Chondrocyte (in vitro differentiated cells): ENCODE measurements at regions not wholly inside any gene's neighbourhood (a gene's known extent, or its start where the extent isn't known, plus 50 kb on each side); places are given as distances from the start of the nearest gene placed in this dataset.

Experiments
- DNase-seq: peaks from one replicate; pipeline ENCODE4 v3.0.0; 2021; ENCODE audit warnings: mixed read lengths, low spot score
- H3K27ac Mint-ChIP-seq: one replicate; pipeline ENCODE4 v1.8.0; 2021; ENCODE audit warnings: mild to moderate bottlenecking, moderate library complexity, mixed read lengths; ENCODE audit not compliant: unreplicated experiment
- H3K27me3 Mint-ChIP-seq: 2 replicates; pipeline ENCODE4 v1.8.0; 2021; ENCODE audit warnings: low read depth, mixed read lengths
- H3K36me3 Mint-ChIP-seq: 2 replicates; pipeline ENCODE4 v1.8.0; 2021; ENCODE audit warnings: low read depth, mixed read lengths
- H3K4me1 Mint-ChIP-seq: 2 replicates; pipeline ENCODE4 v1.8.0; 2021; ENCODE audit warnings: low read depth, mild to moderate bottlenecking, mixed read lengths
- H3K4me3 Mint-ChIP-seq: one replicate; pipeline ENCODE4 v1.8.0; 2021; ENCODE audit warnings: mild to moderate bottlenecking, moderate library complexity, mixed read lengths; ENCODE audit not compliant: unreplicated experiment
- H3K9me3 Mint-ChIP-seq: 2 replicates; pipeline ENCODE4 v1.8.0; 2021; ENCODE audit warnings: low read depth, mixed read lengths
- TF ChIP-seq, protein P1 (sequence below): fragments of 200-600 bp; sonication (generic); IDR thresholded peaks from 2 replicates; pipeline ENCODE4 v1.5.0; 2021; ENCODE audit warnings: antibody characterized with exemption, mild to moderate bottlenecking, moderate library complexity

DNA sequence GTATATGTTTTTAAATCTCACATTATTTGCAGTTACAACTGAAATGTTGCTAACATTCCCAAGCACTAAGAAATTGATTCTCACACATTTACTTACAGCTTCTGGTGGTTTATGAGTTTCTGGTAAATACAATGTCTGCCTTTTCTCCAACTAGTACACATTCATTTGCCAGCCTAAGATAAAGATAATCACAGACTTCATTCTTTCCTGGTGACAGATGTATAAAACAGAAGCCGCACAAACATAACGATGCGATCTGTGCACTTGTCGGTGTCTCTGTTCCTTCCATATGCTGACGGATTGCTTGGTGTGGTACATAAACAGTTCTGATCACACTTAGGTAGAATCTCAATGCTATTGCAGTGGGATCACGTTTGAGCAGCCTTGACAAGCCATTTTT lies 100.4 kb upstream of the DDX18 start:
- Mint-ChIP-seq H3K27me3 (no peaks in the 10 kb centered on the region), H3K9me3 (peaks cover 10% of the 10 kb centered on the region), H3K27ac (no peak overlapping the region), H3K36me3 (no peaks in the 10 kb centered on the region), H3K4me1 (no peaks in the 10 kb centered on the region), H3K4me3 (no peak overlapping the region)
- DNase-seq = no peak
- TF ChIP-seq, protein P1, sequence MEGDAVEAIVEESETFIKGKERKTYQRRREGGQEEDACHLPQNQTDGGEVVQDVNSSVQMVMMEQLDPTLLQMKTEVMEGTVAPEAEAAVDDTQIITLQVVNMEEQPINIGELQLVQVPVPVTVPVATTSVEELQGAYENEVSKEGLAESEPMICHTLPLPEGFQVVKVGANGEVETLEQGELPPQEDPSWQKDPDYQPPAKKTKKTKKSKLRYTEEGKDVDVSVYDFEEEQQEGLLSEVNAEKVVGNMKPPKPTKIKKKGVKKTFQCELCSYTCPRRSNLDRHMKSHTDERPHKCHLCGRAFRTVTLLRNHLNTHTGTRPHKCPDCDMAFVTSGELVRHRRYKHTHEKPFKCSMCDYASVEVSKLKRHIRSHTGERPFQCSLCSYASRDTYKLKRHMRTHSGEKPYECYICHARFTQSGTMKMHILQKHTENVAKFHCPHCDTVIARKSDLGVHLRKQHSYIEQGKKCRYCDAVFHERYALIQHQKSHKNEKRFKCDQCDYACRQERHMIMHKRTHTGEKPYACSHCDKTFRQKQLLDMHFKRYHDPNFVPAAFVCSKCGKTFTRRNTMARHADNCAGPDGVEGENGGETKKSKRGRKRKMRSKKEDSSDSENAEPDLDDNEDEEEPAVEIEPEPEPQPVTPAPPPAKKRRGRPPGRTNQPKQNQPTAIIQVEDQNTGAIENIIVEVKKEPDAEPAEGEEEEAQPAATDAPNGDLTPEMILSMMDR = no peak

DNA sequence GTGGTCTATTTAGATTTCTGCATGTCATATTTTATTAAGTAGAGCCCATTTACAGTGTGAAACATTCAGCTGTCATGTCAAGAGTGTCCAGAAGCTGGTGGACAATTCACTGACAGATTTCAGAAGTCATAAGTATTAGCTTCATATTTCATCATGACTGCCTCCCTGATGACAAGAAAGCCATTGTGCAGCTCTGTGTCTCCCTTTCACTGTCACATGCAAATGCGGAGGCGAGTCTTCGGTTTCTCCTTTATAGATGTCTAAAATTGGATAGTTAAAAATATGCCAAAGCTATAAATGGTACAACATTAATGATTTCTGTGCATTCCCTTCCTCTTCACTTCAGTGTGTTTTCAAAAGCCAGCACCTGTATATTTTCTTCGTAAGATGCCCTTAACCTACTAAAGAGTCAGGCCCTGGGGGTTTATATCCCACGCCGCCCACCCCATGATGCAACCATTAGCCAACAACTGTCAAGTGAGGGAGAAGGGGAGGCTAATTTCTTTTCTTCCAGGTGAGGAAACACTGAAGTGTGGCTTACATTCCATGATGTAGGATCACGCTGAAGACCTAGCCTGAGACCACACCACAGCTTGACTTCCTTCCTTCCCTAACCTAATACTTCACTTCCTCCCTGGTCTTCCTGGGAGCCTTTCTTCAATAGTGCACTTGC lies 99.6 kb upstream of the DDX18 start:
- Mint-ChIP-seq H3K4me3 (no peak overlapping the region), H3K36me3 (no peaks in the 10 kb centered on the region), H3K9me3 (peaks cover 10% of the 10 kb centered on the region), H3K27me3 (no peaks in the 10 kb centered on the region), H3K27ac (no peak overlapping the region), H3K4me1 (no peaks in the 10 kb centered on the region)
- TF ChIP-seq, protein P1 = no peak
- no peak for DNase-seq

DNA sequence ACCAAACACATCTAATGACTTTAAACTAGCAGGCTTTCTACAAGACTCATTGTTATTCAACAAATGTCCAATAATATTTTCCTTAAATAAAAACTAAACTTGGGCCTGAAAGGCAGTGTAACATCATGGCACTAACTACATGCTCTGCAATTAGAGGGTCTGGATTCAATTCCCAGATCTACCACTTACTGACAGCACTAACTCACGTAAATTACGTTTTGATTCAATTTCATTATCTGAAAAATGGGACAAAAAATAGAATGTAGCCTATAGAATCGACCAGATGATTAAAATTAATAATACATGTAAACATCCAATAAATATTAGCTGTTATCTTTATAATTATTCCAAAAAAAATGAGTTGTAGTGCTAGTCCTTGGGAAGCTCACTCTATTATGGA lies 98.0 kb upstream of the DDX18 start:
- TF ChIP-seq, protein P1 = no peak
- Mint-ChIP-seq H3K27me3 (no peaks in the 10 kb centered on the region), H3K4me3 (no peak overlapping the region), H3K4me1 (no peaks in the 10 kb centered on the region), H3K36me3 (no peaks in the 10 kb centered on the region), H3K9me3 (peaks cover 10% of the 10 kb centered on the region), H3K27ac (no peak overlapping the region)
- no peak for DNase-seq

DNA sequence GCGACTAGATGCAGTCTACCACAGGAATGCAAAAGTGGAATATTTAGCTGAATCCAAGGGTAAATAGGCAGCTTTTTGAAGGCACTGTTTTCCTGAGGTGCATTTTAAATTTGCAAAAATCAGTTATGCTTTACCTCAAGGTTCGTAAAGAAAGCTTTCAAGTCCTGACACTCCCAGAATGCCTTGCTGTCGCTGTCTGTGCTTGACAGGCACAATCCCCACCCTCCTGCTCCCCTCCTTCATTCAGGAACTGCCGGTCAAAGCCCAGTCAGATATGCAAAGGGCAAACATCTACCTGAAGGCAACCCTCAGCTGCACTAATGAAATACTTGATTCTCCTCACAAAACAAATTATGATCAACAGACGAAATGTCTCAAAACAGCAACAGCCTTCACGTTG lies 97.4 kb upstream of the DDX18 start:
- H3K36me3 Mint-ChIP-seq = no peaks in the 10 kb centered on the region
- TF ChIP-seq, protein P1 = no peak
- no peaks in the 10 kb centered on the region for H3K27me3 Mint-ChIP-seq

DNA sequence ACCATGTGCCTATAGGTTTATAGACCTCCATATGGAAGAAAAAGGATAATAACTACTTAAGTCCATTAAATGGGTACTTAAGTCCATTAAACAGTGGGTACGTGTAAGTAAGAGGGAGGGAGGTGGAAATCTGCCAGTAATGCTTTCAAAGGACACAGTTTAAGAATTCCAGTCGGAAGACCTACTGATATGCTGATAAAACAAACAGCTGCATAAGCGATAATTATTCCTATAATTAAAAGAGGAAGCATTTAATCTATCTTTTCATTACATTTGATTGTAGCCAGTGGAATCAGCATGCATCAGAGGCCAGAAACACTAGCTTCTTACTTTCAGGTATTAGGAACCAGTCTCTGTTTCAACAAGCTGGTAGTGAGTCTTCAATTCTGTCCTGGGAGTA lies 96.4 kb upstream of the DDX18 start:
- Mint-ChIP-seq H3K27ac (no peak overlapping the region), H3K9me3 (no peaks in the 10 kb centered on the region), H3K27me3 (no peaks in the 10 kb centered on the region), H3K4me3 (no peak overlapping the region), H3K4me1 (no peaks in the 10 kb centered on the region), H3K36me3 (no peaks in the 10 kb centered on the region)
- no peak for DNase-seq
- TF ChIP-seq, protein P1 = no peak

More for the DNA sequence above, 97.4 kb upstream of the DDX18 start:
- no peak for DNase-seq
- Mint-ChIP-seq H3K27ac (no peak overlapping the region), H3K9me3 (peaks cover 5% of the 10 kb centered on the region), H3K4me3 (no peak overlapping the region), H3K4me1 (no peaks in the 10 kb centered on the region)
